GM21423 (cell line): ENCODE measurements at regions not wholly inside any gene's neighbourhood (a gene's known extent, or its start where the extent isn't known, plus 50 kb on each side); places are given as distances from the start of the nearest gene placed in this dataset.

Experiments
- ATAC-seq: cut with Tn5 transposase; IDR thresholded peaks from one replicate; pipeline ENCODE4 v1.9.1; 2021; ENCODE audit warnings: mild to moderate bottlenecking, moderate library complexity; ENCODE audit not compliant: unreplicated experiment

DNA sequence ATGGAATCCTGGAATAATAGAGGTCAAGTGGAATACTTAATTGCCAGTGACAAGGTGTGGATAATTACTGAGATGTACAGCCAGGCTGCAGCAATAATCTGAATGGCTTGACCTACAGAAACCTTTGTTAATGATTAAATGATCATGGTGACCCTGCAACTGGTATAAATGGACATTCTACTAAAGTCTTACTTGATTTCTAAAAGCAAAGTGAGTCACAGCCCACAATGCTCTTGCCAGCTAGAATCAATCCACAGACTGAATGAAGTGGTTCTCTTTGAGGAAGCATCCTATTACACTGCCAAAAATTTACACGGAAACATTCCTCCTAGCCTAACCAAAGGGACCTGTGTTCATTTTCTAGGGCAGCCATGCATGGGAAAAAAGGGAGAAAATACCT is 518.5 kb downstream of the SOX5 start:
- ATAC-seq: no peak

DNA sequence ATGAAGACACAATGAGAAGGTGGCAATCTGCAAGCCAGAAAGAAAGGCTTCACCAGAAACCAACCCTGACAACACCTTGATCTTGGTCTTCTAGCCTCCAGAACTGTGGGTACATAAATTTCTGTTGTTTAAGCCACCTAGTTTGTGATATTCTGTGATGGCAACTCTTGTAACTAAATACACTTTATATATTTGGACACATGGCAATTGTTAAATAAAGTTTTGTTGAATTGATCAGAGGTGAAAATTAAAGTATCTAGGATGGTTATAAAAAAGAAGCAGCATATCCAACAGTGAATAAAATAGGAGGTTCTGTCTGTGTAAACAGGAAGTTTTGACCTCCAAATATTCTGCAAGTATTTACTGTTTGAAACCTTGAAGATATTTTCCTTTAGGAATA is 516.3 kb downstream of the SOX5 start:
- ATAC-seq: no peak

DNA sequence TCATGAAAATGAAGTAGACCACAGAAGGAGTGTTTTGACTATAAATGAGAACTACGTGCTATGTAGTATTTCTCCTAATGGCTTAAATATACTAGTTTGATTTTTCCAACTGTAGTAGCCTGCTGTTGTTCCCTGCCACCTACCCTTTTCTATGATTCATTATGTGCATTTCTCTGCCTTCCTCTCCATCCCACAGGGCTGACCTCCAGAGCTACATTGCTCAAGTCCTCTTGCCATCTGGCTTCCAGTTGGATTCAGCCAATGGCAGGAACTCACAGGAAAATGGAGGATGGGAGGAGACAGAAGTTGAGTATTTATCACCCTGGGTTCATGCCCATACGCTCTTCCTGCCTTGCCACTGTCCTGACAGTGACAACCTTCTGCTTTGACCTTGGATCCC is 515.3 kb downstream of the SOX5 start:
- ATAC-seq: no peak

DNA sequence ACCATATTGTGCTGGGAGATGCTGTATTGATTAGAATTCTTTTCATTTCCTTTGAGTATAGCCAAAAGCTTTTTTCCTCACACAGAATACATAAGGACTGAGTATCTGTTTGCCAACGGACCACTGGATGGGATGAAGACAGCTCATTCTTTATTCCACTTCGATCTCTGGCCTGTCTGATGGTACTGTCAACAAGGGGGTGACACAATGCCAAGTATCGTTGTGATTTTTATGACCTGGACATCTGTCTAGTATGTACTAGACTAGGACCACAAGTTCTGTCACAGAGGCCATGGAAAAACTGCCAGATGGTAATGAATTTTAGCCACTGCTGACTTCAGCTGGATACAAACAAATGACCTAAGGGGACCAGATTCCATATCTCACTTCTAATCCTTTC is 502.7 kb downstream of the SOX5 start:
- no peak for ATAC-seq

DNA sequence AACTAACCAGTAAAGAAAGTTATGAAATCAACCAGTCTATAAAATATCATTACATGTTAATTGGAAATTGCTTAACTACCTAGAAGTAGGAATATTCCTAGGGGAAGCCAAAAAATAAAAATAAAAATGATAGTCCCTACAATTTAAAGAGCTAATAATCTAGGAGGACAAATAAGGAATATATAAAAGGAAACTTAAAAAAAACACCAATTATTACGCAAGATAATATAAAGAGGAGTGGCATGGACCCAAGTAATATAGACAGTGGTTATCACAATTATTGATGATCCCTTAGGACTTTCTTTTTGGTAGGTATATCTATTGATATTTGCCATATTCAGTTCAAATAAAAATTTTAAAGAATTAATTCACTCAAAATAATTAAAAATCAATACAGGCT is 498.7 kb downstream of the SOX5 start:
- no peak for ATAC-seq

DNA sequence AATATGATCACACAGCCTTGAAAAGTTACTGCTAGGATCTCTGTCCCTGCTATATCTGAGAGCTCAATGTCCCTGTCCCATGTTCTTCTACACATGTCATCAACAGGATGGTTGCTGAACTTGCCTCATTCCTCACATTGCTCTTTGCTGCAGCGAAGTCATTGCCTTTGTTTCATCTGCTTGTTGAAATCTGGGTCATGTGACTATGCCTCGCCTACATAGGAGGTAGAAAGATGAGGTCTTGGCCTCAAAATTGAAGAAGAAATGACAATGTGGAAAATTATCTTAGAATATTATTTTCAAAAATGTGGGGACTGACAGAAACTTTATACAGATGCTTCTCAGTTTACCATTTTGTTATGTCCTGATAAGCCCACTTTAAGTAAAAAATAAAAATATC is 494.2 kb downstream of the SOX5 start:
- ATAC-seq: no peak

DNA sequence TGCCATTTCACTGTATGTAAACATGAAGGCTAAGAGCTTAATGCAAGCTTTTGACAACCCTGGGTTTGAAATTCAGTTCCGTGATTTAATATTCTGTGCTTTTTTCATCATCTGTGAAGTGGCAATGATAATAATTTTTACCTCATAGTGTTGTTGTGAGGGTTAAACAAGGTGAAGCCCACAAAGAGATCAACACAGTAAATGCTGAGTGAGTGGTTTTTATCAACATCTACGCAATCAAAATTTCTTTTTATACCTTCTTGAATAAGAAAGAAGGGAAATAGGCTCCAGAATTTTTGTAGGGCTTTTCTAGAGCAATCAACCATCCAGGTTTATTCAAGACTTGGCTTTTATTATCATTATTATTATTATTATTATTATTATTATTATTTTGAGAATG is 490.8 kb downstream of the SOX5 start:
- ATAC-seq: no peak

DNA sequence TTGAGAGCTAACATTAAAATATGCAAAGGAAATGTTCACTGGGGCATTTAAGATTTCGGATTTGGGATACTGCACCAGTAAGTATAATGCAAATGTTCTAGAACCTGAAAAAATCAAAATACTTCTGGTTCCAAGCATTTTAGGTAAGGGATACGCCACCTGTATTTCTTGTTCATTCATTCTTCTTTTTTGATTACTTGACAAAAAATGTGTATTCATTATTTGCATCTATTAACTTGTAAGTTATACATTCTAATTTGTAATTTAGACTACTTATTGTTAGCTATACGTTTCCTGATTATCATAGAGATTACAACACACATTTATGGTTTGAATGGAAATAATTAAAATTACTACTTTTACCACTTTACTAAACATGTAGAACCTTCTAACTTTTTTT is 486.9 kb downstream of the SOX5 start:
- ATAC-seq: no peak

DNA sequence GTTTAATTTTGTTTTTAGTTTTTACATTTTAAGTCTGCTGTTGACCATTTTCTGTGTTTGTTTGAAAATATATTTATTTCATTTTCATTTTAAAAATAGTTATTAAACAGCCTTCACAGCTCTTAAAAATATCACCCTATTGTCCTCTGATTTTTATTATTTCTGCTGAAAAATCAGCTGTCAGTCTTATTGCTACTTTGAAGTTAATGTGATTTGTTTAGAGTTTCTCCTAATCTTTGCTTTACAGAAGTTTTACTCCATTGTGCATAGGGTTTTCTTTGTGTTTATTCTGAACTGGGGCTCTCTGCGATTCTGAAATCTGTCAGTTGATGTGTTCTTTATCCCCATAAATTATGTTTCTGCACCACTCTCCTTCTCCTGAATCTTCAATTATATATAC is 486.3 kb downstream of the SOX5 start:
- ATAC-seq: no peak

DNA sequence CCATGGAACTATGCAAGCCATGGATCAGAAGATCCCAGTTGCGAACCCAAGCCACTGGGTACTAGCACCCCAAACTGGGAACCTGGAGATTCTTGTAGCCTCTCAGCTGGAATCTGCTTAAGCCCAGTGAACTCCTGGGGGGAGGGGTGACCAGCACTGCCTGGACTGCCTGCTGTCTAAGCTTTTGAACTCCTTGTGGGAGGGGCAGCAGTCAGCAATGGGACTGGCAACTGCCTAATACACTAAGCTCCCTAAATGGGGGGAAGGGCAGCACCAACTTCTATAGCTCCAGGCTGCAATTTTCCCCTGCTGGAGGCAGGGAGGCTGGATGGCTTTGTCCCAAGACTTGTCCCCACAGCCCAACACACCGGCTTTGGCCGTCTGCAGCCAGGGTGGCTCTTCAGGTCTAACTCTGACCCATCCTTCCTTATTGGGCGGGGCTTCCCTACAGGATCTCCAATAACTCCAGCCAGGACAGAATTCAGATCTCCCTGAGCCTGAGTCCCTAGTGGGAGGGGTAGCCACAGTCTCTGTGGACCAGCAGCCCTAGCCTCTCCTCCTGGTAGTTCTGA is 485.1 kb downstream of the SOX5 start:
- no peak for ATAC-seq

DNA sequence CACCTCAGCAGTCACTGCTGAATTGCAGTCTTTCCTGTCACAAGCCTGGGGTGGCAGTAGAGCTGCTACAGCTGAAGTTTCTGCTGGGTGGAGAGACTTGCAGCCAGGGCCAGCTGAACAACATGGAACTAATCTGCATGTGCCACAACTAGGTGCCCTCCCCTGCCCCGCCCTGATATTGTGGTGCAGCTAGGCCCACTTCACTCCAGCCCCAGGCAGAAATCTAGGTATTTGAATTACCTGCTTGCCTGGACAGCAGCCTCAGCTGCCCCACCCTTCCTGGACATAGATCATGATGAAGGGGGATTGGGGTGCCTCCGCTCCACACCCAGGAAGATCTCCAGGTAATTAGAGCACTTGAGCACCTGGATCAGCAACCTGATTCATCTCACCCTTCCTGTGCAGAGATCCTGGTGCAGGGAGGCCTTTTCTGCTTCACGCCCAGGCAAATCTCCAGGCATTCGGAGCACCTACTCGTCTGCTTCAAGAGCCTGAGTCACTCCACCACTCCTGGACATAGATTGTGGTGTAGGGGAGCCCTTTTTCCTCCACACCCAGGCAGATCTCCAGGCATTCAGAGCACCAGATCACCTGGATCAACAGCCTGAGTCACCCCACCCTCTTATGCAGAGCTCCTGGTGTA is 477.0 kb downstream of the SOX5 start:
- no peak for ATAC-seq

DNA sequence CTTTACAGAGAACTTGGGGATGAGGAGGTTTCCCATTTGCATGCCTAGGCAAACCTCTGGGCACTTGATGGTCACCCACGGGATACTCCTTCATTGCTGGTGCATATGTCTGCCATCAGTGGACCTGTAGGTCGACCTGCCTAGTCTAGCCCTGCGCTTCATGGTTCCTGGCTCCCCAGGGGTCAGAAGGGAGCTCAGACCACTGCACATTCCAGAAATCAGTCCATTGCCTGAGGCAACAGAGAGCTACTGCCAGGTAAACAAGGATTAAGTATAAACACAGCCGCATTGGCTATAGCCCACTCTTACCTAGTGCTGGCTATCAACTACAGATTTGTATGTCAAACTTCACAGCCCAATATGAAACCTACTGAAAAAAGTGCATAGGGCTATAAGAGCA is 476.4 kb downstream of the SOX5 start:
- no peak for ATAC-seq

DNA sequence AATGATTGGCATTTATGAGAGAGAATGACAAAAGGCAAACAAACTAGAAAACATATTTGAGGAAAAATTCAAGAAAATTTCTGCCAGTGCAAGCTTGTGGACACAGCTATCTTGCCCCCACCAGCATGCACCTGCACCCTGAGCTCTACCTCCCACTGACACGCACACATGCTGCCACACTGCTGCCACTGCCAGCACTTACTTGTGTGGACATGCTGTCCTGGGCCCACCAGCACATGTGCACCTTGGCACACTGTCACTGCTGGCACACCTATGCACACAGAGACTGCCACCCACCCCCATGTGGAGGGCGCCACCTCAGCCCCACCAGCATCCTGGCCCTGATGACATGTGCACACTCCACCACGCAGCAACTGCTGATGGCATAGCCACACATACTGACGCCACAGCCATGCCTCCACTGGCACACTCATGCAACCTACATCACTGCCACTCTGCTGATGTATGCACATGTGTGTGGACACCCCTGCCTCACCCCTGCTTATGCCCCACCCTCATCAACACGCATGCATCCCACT is 475.0 kb downstream of the SOX5 start:
- no peak for ATAC-seq
